Right atrium auricular region (tissue), 2 donors: ENCODE measurements at regions not wholly inside any gene's neighbourhood (a gene's known extent, or its start where the extent isn't known, plus 50 kb on each side); places are given as distances from the start of the nearest gene placed in this dataset.

Experiments
- DNase-seq: peaks from one replicate; pipeline ENCODE4 v3.0.0-alpha.2; 2019; ENCODE audit warnings: low spot score
- H3K27ac ChIP-seq, 2 donors: fragments of 200-600 bp; sonication (generic); 1 replicate in 1 of 2; 2 replicates in 1 of 2; pipeline ENCODE4 v1.5.1; 2016 to 2019
- H3K27me3 ChIP-seq, 2 donors: fragments of 200-600 bp; sonication (generic); one replicate each; pipeline versions ENCODE4 v1.5.1 to v1.6.0; 2017 to 2019
- H3K36me3 ChIP-seq: fragments of 200-600 bp; sonication (generic); one replicate; pipeline ENCODE4 v1.5.1; 2016
- H3K4me1 ChIP-seq, 2 donors: fragments of 200-600 bp; sonication (generic); one replicate each; pipeline versions ENCODE4 v1.5.1 to v1.6.0; 2017 to 2019
- H3K4me3 ChIP-seq, 2 donors: fragments of 200-600 bp; sonication (generic); 1 replicate in 1 of 2; 2 replicates in 1 of 2; pipeline ENCODE4 v1.5.1; 2017 to 2019; ENCODE audit warnings: mild to moderate bottlenecking in 1 of 2, moderate library complexity in 1 of 2
- H3K9me3 ChIP-seq, 2 donors: fragments of 200-600 bp; sonication (generic); one replicate each; pipeline ENCODE4 v1.5.1; 2019
- CTCF ChIP-seq, 2 donors: fragments of 200-600 bp; sonication (generic); IDR thresholded peaks; one replicate each; pipeline ENCODE4 v1.5.1; 2019; ENCODE audit warnings: antibody characterized with exemption in 2 of 2

DNA sequence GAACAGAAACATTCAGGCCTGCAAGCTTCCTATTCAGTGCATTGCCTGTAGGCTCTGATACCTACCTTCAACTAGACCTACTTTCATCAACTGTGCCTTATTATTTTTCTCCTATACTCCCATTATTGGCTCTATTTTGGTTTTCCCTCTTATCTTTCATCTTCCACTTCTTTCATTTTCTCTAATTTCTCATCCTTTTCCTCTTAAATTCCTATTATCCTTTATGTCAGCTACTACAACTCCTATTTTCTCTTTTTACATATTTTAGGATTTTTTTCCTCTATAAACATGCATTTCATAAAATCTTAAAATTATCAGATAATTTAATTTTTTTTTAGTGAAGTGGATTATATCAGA lies 61.6 kb upstream of the PRDM8 start:
- Histone ChIP-seq H3K4me3 (no peak overlapping the region), H3K9me3 (no peaks in the 10 kb centered on the region), H3K36me3 (no peaks in the 10 kb centered on the region), H3K27me3 (no peaks in the 10 kb centered on the region), H3K27ac (no peak overlapping the region), H3K4me1 (no peaks in the 10 kb centered on the region)
- DNase-seq = no peak
- TF ChIP-seq CTCF (IDR thresholded peaks at IDR 0.05) = no peak

DNA sequence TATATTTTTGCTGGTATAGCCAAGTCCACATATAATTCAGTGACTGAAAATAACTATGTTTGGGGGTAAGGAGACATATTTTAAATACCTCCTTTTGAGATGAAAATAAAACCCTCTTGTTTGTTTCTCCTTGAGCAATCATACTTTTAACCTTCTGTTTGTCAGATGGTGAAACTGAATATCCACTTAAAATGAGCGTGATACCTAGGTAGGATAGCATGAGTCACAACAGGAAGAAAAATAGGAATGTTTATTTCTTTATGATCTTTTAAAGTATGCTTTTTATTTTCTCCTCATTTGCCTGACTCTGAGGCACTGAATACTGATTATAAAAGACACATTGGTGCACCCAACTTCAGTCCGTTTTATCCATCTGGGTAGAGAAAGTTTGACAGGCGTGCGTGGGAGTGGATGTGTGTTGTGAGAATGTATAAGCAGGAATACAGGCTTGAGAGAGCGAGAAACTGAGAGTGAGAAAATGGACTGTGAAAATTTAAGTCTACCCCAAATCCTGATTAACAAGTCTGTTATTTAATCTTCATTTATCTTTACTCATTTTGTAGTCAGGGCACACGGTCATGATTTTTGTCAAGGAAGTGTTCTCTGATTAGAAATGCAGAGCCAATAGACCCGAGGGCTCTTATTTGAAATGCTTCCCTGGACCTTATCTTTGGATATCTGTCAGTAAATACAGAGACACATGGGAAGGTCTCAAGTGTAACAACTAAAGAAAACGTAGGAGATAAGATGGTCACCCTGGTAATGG lies 62.1 kb upstream of the ANTXR2 start:
- TF ChIP-seq CTCF (IDR thresholded peaks at IDR 0.05) = no peak
- no peaks in the 10 kb centered on the region for H3K4me1 ChIP-seq
- no peak overlapping the region for H3K27ac ChIP-seq
- H3K4me3 ChIP-seq = no peak overlapping the region
- H3K27me3 ChIP-seq = no peaks in the 10 kb centered on the region
- no peak for DNase-seq
- no peaks in the 10 kb centered on the region for H3K9me3 ChIP-seq
- H3K36me3 ChIP-seq = no peaks in the 10 kb centered on the region

DNA sequence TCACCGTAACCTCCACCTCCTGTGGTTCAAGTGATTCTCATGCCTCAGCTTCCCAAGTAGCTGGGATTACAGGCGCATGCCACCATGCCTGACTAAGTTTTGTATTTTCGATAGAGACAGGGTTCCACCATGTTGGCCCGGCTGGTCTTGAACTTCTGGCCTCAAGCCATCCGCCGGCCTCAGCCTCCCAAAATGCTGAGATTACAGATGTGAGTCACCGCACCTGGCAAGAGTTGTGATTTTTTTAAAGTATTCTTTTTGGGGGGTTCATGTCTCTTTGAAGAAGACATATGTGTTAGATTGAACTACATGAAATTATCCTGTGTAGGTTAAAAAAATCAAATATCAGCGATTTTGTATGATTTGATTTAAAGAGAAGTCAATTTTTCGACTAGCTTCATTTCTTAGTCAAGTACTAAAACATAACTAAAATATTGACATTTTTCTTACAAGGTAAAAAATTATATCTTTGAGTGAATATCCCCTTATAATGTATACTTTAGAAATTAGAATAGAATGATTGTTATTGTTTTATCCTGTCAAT lies 60.3 kb upstream of the ANTXR2 start:
- Histone ChIP-seq H3K36me3 (no peaks in the 10 kb centered on the region), H3K9me3 (no peaks in the 10 kb centered on the region), H3K4me3 (no peak overlapping the region), H3K27ac (no peak overlapping the region), H3K27me3 (no peaks in the 10 kb centered on the region), H3K4me1 (no peaks in the 10 kb centered on the region)
- no peak for TF ChIP-seq CTCF (IDR thresholded peaks at IDR 0.05)
- no peak for DNase-seq

- no peak overlapping the region for H3K27ac ChIP-seq
- no peak for TF ChIP-seq CTCF (IDR thresholded peaks at IDR 0.05)
- H3K4me3 ChIP-seq = no peak overlapping the region
- no peaks in the 10 kb centered on the region for H3K27me3 ChIP-seq
- H3K36me3 ChIP-seq = no peaks in the 10 kb centered on the region
- no peak for DNase-seq
- H3K4me1 ChIP-seq = no peaks in the 10 kb centered on the region
- no peaks in the 10 kb centered on the region for H3K9me3 ChIP-seq
Observed at GRCh38 chr4:80129785-80130184, 56.8 kb upstream of the ANTXR2 start.

DNA sequence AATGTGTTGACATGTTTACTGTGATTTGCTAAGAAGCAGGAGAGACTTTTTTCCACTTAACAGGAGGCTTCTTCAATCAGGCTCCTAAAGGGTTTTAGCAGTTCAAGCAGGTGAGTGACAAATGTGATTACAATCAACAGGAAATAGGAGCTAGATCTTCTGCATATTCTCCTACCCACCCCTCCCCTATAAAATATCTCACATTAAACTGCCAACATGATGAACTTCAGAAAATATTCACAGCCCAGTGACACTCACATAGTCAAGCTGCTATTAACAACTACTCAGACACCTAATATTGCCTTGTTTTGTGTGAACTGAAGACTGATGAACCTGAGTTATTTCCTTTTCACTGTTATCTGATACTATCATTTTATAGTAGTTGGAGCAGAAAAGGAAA lies 55.9 kb upstream of the ANTXR2 start:
- Histone ChIP-seq H3K4me1 (no peaks in the 10 kb centered on the region), H3K27me3 (no peaks in the 10 kb centered on the region), H3K9me3 (no peaks in the 10 kb centered on the region), H3K36me3 (no peaks in the 10 kb centered on the region), H3K4me3 (no peak overlapping the region), H3K27ac (no peak overlapping the region)
- no peak for DNase-seq
- TF ChIP-seq CTCF (IDR thresholded peaks at IDR 0.05) = no peak
